ENCODE measurements at regions not wholly inside any gene's neighbourhood (a gene's known extent, or its start where the extent isn't known, plus 50 kb on each side); places are given as distances from the start of the nearest gene placed in this dataset.

DNA sequence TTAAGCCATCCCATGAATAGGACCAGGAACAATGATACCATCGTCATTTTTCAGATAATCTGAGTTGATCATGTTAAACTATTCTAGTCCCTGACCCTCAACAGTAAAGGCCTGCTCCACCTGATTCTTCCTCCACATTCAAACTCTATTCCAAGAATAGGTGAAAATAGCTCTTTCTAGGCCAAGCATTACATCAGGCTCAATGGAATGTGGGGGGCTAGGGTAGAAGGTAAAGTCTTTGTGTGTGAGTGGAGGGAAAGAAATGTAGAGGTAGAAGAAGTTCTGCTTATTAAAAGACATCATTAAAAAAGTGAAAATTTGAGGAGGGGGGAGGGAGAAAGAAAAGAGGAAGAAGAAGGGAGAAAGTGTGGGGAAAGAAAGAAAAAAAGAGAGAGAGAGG, 653.3 kb upstream of the PKDCC start:
- TF ChIP-seq, protein P1, sequence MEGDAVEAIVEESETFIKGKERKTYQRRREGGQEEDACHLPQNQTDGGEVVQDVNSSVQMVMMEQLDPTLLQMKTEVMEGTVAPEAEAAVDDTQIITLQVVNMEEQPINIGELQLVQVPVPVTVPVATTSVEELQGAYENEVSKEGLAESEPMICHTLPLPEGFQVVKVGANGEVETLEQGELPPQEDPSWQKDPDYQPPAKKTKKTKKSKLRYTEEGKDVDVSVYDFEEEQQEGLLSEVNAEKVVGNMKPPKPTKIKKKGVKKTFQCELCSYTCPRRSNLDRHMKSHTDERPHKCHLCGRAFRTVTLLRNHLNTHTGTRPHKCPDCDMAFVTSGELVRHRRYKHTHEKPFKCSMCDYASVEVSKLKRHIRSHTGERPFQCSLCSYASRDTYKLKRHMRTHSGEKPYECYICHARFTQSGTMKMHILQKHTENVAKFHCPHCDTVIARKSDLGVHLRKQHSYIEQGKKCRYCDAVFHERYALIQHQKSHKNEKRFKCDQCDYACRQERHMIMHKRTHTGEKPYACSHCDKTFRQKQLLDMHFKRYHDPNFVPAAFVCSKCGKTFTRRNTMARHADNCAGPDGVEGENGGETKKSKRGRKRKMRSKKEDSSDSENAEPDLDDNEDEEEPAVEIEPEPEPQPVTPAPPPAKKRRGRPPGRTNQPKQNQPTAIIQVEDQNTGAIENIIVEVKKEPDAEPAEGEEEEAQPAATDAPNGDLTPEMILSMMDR (IDR thresholded peaks at IDR 0.05; ENCODE audit: insufficient read depth, low read depth, low read length) = no peak
- no peak for TF ChIP-seq EZH2 (IDR thresholded peaks at IDR 0.05; ENCODE audit: insufficient read depth, low read length)

All from astrocyte (in vitro differentiated cells and primary cell).